ENCODE measurements at regions not wholly inside any gene's neighbourhood (a gene's known extent, or its start where the extent isn't known, plus 50 kb on each side); places are given as distances from the start of the nearest gene placed in this dataset.
"Not testable (repeated sequence)": the region's sequence is repeated elsewhere in the genome, so short reads cannot be mapped to it uniquely, and the experiment has no call there.

DNA sequence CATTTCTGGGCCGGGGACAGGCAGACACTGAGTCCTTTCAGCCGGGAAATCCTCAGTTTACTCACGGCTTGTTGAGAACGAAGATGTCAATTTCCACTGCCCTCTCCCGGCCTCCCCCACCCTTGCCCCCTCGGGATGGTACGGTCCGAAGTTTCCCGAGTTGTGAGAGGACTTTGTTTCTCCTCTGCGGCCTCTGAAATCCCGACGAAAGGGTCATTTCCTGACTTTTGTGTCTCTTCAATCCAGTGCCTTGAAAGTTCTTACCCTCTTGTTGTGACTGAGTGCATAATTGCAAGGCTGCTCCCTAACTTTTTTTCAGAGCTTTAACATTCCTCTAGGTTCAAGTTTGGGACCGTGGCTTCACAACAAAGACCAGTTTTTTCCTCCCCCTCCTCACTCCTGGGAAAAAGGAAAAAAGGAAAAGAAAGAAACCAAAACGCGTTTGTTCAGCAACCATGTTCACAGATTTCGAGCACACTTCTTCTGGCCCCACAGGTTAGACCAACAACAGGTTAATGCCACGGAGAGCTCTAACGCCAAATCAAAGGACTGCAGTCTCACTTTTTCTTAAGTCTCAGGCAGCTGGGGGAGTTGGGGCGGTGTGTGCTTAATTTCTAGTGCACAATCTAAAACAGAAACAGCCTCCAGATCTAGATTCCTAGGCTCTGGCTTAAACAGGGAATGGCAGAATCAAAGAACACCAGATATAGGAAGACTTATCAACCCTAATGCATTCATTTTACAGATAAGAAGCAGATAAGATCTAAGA is 138.9 kb downstream of the TMCO5A start:
- no peak for DNase-seq (ENCODE audit: low spot score)

DNA sequence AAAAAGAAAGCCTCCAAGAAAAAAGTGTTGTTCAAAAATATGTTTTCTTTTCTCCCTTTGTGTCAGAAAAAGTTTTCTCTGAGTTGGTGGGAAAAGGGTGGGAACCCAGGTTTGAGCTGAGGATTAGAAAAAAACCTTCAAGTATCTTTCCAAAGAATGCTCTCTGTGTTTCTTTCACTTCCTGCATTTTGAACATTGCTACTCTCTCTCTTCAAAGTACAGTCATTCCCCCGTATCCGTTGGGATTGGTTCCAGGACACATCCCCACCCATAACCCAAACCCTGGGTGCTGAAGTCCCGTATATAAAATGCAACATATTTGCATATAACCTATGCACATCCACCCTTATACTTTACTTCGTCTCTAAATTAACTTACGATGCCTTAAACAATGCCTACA is 139.6 kb downstream of the TMCO5A start:
- no peak for DNase-seq (ENCODE audit: low spot score)

DNA sequence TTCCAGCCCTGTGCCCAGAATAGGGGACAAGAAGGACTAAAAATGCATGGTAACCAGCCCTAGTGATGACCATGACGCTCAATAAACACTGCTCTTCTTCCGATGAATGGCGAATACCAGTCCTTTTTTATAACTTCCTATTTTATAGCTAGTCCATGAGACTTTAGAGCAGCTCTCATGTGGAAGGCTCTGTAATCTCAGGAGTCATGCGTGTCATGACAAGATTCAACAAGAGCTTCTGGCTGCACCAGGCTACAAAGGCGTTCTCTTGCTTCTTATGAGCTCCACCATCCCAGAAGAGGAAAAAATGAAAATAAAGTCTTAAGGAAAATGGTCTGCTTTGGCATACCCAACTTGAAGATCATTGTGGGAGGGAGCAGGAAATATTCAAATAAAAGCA is 141.0 kb downstream of the TMCO5A start:
- DNase-seq (ENCODE audit: low spot score), result no peak

DNA sequence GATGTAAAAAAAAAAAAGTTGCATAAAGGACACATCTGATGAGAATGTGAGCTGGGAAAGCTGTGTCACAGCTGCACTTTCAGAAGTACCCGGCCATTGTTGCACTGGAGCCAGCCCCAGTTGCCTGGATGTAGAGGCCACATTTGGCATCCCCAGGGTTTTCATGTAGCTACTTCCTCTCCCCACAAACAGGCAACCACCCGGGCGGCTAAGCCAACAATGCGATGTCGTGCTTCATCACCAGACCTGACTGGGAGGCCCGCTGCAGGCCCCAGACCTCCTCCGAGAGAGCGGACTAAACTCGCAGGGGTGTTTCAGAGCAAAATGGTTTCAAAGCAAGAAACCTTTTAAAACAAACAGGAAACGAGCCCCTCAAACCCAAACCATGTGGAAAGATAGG is 142.3 kb downstream of the TMCO5A start:
- DNase-seq (ENCODE audit: low spot score), result no peak

DNA sequence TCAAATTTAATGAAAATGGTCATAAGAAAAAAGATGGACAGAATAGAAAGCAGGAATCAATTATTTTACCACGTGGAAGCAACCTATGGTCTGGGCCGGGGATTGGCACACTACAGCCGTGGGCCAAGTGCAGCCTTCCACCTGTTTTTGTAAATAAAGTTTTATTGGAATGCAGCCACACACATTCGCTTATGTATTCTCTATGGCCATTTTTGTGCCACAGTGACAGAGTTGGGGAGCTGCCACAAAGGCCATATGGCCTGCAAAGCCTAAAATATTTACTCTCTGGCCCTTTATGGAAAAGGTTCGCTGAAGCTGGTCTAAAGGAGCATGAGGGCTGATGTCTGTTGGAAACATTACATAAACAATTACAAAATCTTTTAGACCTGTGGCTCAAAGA is 144.8 kb downstream of the TMCO5A start:
- no peak for DNase-seq (ENCODE audit: low spot score)

DNA sequence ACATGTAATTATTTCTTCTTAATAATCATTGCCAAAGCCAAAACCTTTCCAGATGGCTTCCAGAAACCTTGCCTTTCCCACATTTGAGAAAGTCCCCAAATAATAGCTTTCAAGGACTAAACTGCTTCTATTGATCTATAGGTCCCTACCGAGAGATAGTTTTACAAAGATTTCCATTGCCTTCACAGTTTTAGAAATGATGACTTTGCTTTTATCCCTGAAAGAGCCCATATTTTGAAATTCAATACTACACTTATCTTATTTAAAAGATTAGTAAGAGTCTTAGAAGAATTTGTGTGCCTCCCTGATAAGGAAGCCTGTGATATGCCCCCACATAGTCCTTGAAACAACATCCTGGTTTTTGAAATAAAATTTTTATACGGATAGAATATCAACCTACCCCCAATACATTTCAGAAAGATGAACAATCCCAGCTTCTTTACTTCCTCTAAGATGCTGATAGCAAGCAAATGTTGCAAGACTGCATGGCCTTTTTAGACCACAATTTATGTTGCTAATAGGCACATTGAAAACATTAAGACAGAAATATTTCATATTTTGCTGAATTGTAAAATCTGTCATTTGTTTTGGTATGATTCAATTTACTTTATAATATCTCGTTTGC is 146.3 kb downstream of the TMCO5A start:
- DNase-seq (ENCODE audit: low spot score), result no peak

DNA sequence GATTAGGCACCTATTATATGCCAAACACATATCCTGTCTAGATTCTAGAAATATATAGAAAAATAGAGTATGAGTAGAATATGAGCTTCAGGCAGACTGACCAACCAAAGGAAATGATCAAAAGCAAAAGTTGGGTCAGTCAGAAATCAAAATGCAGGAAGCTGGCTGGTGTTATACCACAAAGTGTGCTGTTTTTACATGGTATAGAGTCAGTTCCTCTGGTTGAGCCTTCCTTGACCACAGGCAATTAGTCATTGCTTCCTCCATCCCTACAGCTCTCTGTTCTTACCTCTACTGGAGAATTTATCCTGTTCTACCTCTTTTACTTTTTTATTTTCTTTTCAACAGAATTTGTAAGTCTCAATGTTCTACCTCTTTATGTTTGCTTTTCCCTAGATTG is 149.8 kb downstream of the TMCO5A start:
- DNase-seq (ENCODE audit: low spot score), result no peak

DNA sequence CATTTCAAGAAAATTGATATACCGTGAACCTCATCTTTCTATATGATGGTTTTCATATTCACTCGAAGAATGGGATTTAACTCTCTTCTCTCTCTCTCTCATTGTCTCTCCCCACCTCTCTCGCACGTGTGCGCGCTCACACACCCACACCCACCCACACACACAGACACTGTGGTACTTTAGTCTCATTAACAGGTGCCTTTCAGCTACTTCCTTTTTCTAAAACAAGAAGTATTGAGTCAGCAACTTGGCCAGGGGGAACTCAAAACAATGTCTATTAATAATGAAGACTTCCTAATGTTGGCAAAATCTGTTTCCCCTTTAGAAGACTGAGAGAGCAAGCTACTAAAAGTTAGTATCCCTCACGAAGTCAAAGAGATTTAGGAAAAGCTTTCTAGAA is 150.7 kb downstream of the TMCO5A start:
- DNase-seq (ENCODE audit: low spot score), result no peak

DNA sequence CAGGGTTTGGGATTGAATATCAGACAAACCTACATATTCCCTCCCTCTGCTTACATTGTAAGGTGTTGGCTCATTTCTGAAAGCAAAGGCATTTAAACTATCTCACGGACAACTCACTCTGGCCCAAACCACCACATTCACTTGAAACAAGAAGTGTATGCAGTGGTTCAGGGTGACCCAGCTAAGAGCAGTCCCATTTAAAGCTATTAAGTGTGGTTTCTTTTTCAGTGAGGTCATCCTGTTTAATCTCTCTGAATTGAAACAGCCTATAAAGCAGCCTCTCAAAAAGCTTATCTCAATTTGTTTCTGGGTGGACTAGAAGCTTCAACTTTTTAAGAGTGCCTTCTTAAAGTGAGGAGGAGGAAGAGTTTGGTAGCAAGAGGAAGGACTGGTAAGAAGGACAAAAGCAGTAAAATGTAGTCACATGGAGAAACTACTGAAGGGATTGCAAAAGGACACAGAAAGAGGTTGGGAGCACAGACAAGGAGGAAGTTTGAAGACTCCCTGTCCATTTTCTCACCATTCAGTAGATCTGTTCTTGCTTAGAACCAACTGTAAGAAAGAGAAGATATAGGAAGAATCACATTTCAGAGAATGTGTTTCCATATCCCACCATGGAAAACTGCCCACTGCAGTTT is 151.6 kb downstream of the TMCO5A start:
- no peak for DNase-seq (ENCODE audit: low spot score)

DNA sequence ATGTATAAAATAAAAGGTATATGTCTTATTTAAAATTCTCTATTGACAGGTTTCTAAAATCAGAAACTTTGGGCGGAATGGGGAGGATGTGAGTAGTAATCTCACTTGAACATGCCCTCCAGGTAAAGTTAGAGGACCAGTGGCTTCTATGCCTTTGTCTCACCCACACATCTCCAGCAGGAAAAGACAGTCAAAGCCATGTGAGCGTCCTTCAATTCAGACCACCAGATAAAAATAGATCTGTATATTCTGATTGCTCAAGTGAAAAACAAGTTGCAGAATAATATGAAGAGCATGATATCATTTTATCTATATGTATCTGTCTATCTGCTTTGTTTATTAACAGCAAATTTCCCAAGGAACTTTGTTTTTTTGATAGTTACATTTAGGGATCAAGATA is 152.2 kb downstream of the TMCO5A start:
- DNase-seq (ENCODE audit: low spot score), result no peak

DNA sequence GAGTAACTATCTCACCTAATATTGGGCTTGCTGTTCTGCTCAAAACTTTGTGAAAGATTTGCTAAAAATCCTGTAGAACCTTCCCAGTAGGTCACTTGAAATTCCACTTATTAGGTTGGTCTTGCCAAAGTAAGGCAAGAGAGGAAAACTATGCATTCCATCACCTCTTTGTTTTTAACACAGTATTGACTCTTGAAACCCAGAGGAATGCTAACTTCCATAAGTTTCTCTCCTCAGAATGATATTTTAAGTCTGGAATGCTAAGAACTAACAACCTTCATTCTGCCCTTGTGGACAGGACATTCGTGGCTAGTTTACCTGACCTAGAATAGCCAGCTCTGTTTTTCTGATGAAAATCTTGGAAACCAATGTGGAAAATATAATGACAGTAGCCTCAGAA is 154.5 kb downstream of the TMCO5A start:
- DNase-seq (ENCODE audit: low spot score), result no peak

DNA sequence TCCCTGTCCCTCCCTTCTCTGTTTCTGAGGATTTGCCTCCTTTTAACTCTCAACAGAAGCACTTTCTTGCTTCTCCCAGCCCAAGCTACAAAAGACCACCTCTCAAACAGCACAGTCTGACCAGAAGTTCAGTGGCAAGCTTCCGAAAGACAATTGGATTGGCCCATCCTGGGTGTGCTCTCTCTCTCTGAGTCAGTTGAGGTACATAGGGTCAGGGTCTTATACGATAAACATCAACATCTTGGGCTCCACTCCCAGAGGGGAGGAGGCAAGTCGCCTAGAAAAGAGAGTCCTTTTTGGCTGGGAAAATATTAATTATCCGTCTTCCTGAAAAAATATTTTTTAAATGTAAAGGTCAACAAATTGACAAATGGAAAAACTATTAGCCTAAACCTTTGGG is 155.8 kb downstream of the TMCO5A start:
- DNase-seq (ENCODE audit: low spot score), result no peak

DNA sequence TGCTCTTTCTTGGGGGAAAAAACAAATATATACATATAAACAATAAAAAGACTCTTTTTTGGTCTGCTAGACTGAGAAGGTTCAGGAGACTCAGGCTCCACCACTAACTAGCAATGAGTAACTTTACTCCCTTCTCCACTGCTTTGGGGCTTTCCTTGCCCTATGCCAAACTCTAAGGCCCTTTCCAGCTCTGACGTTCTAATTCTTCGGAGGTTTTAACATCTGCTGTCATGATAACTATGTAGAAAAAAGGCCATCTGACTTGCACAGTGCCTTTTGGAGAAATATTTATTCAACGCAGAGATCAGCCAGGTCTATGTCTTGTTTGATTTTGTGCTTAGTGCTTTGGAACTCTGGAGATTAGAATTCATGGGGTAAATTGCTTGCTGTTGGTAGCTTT is 156.2 kb downstream of the TMCO5A start:
- no peak for DNase-seq (ENCODE audit: low spot score)

DNA sequence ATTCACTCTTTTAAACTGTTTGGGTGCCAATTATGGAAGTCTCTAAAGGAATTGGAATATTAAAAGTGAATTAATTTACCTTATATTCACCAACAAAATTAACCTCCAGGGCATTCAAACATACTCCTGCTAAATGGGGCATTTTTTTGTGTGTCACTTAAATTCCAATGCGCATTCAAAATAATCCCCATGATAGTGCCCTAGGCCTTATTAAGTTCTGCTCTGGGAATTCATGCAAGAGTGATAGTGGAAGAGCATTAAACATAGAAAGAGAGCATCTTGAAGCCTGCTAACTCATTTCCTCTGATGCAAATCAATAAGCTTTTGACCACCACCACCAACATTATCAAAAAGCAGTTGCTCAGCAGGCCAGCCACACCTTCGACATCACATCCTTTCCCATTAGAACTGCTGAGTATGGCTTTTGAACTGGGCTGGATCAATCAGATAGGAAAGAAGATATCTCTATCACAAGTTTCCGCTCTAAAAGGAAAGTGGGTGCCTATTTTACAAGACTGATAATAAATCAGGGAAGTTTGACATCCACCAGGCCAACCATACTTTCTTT is 156.7 kb downstream of the TMCO5A start:
- DNase-seq (ENCODE audit: low spot score), result no peak

DNA sequence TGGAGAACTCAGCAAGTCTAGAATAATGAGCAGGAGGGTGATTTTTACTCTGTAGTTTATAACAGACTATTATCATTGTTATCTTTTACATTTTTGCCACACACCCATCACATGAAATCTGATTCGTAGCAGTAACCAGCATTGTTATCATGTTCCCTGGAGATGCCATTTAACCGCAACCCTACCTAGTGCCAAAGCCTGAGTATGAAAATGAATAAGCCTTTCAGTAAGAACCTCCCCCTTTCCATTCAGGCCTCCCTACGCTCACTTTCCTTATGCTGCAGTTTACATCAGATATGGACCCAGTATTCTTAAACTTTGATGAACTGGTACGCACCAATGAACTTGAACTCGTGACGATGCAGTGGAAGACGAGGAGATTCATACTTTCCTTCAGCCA is 158.7 kb upstream of the SPRED1 start:
- DNase-seq (ENCODE audit: low spot score), result no peak

DNA sequence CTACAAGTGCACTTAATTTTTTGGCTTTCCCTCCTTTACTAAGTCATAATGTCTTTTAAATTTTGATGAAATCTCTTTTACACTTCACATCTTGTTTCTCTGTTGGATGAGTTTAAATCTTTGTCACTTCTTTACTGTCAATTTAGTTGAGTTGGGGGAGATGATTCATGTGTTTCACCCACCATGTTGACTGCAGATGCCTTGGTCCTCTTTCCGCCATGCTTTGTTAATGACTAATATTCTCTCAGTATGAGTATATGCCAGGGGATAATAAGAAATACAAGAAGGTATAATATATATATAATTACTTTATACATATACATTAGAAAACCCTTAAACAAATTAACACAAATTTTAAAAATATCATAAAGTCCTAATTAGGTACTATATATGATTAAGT is 149.7 kb upstream of the SPRED1 start:
- DNase-seq (ENCODE audit: low spot score), result no peak

DNA sequence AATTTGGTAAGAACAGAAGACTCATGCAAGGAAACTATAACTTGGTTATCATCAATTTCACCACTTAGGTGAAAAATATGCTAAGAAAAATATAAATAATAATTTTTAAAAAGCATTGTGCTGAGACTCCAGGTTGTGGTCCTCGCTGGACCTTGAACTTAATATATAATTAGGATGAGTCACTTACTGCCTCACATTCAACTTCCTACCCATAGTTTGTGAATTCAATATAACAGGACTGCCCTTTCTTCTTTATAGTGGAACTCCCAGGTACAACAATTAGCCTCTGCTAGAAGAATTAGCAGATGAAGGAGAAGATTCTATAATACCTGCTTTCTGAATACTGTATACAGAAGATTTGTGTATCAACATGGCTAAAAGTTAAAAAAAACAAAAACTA is 149.1 kb upstream of the SPRED1 start:
- DNase-seq (ENCODE audit: low spot score), result no peak

DNA sequence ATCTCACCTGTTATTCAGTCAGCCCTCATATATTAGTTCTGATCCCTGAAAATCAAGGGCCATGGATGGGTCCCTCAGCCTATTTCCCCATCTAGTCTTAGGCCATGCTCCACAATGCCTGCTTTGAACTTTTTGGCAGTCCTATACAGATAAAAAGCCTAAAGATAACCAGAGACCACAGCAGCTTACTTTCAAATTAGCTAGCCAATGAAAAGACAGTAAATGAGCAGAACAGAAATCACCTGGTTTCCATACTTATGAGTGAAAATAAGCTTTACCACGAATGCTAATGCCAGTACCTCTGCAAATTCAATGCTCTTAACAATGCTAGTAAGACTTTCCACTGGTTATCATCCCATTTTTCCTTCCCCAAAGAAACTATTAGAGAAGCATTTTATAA is 141.6 kb upstream of the SPRED1 start:
- no peak for DNase-seq (ENCODE audit: low spot score)

DNA sequence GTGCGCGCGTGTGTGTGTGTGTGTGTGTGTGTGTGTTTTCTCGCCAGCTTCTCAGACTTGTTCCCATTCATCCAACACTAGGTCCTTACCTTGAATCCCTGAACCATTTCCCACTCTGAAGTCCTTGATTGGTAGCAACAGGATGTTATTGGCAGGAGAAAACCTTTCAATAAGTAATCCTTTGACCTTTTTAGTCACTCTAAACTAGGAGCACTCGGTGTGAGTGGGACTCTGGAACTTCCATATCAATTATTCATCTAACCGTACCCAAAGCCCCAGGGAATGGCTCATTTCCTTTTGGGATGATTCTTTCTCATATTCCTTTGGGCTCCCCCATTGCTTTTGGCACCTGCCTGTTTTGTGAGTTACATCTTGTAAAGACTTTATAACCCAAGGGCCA is 140.2 kb upstream of the SPRED1 start:
- DNase-seq (ENCODE audit: low spot score), result no peak

DNA sequence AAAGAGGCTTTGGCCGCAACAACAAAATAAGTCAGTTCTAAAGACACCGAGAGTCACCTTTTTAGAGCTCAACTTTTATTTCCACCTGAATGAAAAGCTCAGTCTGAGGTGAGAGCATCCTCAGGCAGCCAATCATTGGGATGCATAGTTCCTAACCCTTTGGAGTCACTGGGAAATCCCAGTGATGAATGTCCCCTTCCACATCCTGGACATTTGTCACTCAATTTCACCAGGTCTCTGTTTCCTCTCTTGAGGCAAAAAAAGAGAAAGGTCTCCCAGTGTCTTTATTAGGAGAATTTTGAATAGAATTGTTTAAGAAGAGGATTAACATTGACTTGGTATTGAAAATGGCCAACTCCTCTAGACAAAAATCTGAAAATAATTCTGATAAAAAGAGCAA is 137.5 kb upstream of the SPRED1 start:
- DNase-seq (ENCODE audit: low spot score), result no peak

DNA sequence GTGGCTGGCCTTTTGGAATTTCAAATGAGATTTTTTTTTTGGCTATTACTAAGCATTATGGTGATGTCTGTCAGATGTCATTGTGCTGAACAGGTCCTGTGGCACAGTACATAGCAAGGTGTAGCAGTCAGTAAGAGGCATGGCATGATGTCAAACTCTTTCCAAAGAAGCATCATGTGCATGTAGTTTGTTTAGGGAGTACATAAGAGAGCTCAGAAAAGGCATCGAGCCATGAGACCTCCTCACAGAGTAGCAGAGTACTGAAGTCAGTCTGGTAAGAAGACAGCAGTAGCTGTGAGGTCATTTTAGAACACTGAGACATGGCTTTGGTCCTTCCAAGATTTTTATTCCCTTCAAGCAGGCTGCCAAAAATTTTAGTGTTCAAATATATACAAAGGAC is 134.9 kb upstream of the SPRED1 start:
- DNase-seq (ENCODE audit: low spot score), result no peak

DNA sequence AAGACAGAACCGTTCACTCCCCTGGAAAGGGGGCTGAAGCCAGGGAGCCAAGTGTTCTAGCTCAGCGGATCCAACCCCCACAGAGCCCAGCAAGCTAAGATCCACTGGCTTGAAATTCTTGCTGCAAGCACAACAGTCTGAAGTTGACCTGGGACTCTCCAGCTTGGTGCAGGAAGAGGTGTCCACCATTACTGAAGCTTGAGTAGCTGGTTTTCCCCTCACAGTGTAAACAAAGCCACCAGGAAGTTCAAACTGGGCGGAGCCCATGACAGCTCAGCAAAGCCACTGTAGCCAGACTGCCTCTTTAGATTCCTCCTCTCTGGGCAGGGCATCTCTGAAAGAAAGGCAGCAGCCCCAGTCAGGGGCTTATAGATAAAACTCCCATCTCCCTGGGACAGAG is 132.8 kb upstream of the SPRED1 start:
- DNase-seq (ENCODE audit: low spot score), result not testable (repeated sequence)

DNA sequence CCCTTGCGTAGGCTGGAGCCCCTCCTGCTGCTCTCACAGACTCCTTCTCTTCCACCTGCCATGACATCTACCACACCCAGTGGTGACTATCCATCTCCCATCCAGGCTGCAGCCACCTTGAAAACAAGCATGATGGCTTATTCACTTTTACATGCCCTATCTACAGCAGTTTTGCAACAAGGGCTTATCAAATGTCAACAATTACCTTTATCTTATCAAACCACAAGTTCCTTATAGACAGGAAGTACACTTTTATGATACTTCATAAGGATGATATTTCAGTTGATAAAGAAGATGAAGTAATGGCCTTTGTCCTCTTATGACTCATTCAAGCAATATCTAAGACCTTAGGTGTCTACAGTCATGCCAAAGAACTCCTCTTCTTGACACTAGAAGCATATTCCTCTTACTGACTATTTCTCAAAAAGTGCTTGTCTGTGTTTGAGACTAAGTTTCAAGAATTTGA is 125.3 kb upstream of the SPRED1 start:
- DNase-seq (ENCODE audit: low spot score), result no peak

Measured in hepatic stellate cell (primary cell).